Nephron progenitor cell (in vitro differentiated cells): ENCODE measurements at regions not wholly inside any gene's neighbourhood (a gene's known extent, or its start where the extent isn't known, plus 50 kb on each side); places are given as distances from the start of the nearest gene placed in this dataset.
"Not testable (repeated sequence)": the region's sequence is repeated elsewhere in the genome, so short reads cannot be mapped to it uniquely, and the experiment has no call there.

Source experiments
- DNase-seq: peaks from one replicate; pipeline ENCODE4 v3.0.0; 2021
- H3K27ac Mint-ChIP-seq: 2 replicates; pipeline ENCODE4 v1.8.0; 2021; ENCODE audit warnings: mild to moderate bottlenecking, moderate library complexity, mixed read lengths
- H3K27me3 Mint-ChIP-seq: 2 replicates; pipeline ENCODE4 v1.8.0; 2021; ENCODE audit warnings: mild to moderate bottlenecking, low read depth, mixed read lengths; ENCODE audit not compliant: poor library complexity
- H3K36me3 Mint-ChIP-seq: 2 replicates; pipeline ENCODE4 v1.8.0; 2021; ENCODE audit warnings: low read depth, mixed read lengths
- H3K4me1 Mint-ChIP-seq: 2 replicates; pipeline ENCODE4 v1.8.0; 2021; ENCODE audit warnings: mixed read lengths
- H3K4me3 Mint-ChIP-seq: 2 replicates; pipeline ENCODE4 v1.8.0; 2021; ENCODE audit warnings: mild to moderate bottlenecking, moderate library complexity, mixed read lengths
- H3K9me3 Mint-ChIP-seq: 2 replicates; pipeline ENCODE4 v1.8.0; 2021; ENCODE audit warnings: mild to moderate bottlenecking, moderate library complexity, mixed read lengths
- CTCF ChIP-seq: fragments of 200-600 bp; sonication (generic); IDR thresholded peaks from 2 replicates; pipeline ENCODE4 v1.5.0; 2021; ENCODE audit warnings: antibody characterized with exemption

DNA sequence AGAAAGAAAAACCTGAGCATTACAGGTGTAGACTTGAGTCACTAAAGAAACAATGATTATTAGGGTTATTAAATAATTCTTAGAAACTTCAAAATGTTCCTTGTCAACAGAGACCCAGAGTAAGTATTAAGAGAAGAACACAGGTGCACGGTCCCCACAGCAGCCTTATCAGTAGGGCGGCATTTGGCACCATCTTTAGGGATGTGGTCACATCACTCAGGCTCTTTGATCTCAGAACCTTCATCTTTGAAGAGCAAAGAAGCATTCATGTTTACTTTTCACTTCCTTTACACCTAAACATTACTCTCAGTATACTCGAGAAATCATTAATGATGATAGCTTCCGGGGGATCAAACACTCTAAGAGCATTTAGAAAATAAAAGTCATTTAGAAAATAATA lies 928.7 kb downstream of the KCNJ2 start:
- no peaks in the 10 kb centered on the region for H3K4me1 Mint-ChIP-seq
- DNase-seq = no peak
- peaks cover 15% of the 10 kb centered on the region for H3K36me3 Mint-ChIP-seq
- peaks cover 22% of the 10 kb centered on the region for H3K9me3 Mint-ChIP-seq
- TF ChIP-seq CTCF = no peak
- H3K27me3 Mint-ChIP-seq = no peaks in the 10 kb centered on the region
- H3K4me3 Mint-ChIP-seq = no peak overlapping the region
- H3K27ac Mint-ChIP-seq = no peak overlapping the region

DNA sequence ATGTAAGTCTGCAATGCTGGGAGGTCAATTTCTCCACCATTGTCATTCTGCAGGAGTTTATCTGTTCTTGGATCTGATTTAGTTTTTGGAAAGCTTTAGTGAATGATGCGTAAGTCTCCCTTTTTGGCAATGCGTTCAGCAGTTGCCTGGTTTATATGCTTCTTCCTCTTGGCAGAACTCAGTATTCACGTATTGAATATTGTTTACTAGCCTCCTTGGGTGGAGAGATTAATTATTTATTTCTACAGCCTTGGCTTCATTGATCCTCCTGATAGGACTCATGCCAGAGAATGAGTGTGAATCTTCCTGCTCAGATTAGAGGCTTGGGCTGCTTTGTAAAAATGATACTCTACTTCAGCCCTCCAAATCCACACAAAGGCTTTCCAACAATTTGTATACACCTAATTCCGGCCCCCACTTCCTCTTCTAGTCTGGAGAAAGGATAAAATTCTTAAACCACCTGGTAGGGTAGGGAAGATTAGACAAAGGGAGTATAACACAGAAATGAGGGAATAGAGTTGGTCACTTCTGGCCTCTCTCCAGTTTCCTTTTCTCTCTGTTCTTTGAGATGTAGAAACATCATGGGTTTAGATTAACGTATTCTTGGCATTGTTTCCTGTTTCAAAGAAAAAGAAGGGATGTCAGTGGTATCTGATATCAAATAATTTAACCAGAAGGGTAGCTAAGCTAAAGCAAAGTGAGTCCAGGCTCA lies 929.8 kb downstream of the KCNJ2 start:
- no peak for TF ChIP-seq CTCF
- H3K27ac Mint-ChIP-seq = no peak overlapping the region
- no peak for DNase-seq
- H3K4me3 Mint-ChIP-seq = no peak overlapping the region
- no peaks in the 10 kb centered on the region for H3K4me1 Mint-ChIP-seq
- peaks cover 7% of the 10 kb centered on the region for H3K36me3 Mint-ChIP-seq
- H3K9me3 Mint-ChIP-seq = peaks cover 11% of the 10 kb centered on the region
- H3K27me3 Mint-ChIP-seq = no peaks in the 10 kb centered on the region

DNA sequence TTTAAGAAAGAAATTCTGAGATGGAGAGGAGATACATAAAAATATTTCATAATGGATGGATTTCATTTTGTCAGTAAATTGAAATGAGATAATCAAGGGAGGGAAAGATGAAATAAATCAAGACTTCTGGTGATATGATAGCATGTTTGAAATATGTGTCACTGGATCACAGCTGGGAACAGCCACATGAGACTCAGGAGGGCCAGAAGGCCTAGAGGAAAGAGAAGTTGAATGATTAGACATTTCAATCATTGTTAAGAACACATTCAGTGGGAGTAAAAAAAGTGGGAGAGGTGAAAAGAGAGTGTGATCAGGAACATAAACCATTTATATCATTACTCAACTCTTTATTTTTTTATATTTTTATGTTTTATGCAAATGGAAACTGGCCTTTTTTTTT lies 933.4 kb downstream of the KCNJ2 start:
- Mint-ChIP-seq H3K27ac (no peak overlapping the region), H3K4me1 (no peaks in the 10 kb centered on the region), H3K4me3 (no peak overlapping the region), H3K36me3 (peaks cover 7% of the 10 kb centered on the region), H3K27me3 (no peaks in the 10 kb centered on the region), H3K9me3 (peaks cover 7% of the 10 kb centered on the region)
- no peak for DNase-seq
- TF ChIP-seq CTCF = no peak

DNA sequence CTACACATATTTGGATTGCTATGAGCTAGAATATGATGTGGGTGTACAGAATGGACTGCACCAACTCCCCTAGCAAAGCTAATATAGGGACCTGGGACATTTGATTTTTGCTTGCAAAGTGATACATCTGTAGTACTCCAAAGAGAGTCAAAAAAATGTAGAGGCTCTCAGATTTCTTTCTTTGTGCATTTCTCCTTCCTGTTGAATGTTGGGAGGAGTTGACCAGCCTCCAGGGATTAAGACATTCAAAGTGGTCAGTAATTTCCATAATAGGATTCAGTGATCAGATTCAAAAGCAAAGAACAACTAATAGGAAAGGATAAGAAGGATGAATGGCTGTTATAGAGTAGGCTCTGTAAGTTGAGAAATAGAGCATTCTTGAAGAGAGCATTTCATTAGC lies 934.9 kb downstream of the KCNJ2 start:
- Mint-ChIP-seq H3K9me3 (peaks cover 7% of the 10 kb centered on the region), H3K27me3 (no peaks in the 10 kb centered on the region), H3K36me3 (peaks cover 7% of the 10 kb centered on the region), H3K4me3 (no peak overlapping the region), H3K27ac (no peak overlapping the region), H3K4me1 (no peaks in the 10 kb centered on the region)
- no peak for DNase-seq
- no peak for TF ChIP-seq CTCF

DNA sequence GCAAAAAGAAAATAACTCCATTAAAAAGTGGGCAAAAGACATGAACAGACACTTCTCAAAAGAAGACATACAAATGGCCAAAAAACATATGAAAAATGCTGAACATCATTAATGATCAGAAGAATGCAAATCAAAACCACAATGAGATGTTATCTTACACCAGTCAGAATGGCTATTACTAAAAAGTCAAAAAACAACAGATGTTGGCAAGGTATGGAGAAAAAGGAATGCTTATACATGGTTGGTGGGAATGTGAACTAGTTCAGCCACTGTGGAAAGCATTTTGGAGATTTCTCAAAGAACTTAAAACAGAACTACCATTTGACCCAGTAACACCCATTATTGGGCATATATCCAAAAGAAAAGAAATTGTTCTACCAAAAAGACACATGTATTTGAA lies 936.7 kb downstream of the KCNJ2 start:
- not testable (repeated sequence) for DNase-seq, H3K27me3 Mint-ChIP-seq, H3K4me1 Mint-ChIP-seq, H3K27ac Mint-ChIP-seq, H3K4me3 Mint-ChIP-seq, H3K36me3 Mint-ChIP-seq, H3K9me3 Mint-ChIP-seq

DNA sequence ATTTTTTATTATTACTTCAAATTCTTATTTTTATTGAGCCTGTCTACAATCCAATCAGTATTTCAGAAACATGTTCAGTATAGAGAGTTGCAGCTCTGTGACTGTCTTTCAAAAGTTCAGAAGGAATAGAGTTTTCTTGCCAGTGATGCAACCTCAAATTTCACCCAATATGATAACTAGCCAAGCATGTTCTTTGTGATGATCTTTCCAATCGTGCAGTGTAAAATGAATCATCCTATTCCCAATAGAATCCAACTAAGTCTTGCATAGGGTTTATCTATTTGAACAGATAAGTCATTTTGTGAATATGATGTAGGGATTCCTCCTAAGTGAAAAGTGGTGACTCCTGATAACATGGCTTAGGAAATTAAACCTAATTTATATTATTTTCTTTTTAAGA lies 937.8 kb downstream of the KCNJ2 start:
- Mint-ChIP-seq H3K4me1 (peaks cover 10% of the 10 kb centered on the region), H3K36me3 (no peaks in the 10 kb centered on the region), H3K4me3 (no peak overlapping the region), H3K27ac (no peak overlapping the region), H3K9me3 (peaks cover 7% of the 10 kb centered on the region), H3K27me3 (no peaks in the 10 kb centered on the region)
- TF ChIP-seq CTCF = no peak
- DNase-seq = no peak
